ENCODE measurements at regions not wholly inside any gene's neighbourhood (a gene's known extent, or its start where the extent isn't known, plus 50 kb on each side); places are given as distances from the start of the nearest gene placed in this dataset.

DNA sequence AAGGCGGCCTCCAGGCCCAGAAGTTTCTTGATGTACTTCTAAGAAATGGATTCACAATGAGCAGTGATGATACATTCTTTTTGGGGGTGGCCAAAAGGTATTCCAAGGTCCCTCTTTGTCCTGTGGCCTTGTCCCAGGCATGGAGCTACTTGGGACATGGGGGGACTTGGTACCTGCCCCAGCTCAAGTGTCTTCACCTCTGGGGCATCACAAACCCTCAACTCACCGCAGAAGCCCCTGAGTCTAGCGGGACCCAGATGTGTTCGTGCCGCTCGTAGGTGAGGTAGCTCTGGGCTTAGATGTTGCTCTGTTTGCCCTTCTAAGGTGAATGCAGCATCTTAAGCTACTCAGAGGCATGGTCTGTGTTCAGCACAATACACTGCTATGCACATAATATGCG lies 338.0 kb upstream of the IRX4 start (continued):
- TF ChIP-seq, protein P1, sequence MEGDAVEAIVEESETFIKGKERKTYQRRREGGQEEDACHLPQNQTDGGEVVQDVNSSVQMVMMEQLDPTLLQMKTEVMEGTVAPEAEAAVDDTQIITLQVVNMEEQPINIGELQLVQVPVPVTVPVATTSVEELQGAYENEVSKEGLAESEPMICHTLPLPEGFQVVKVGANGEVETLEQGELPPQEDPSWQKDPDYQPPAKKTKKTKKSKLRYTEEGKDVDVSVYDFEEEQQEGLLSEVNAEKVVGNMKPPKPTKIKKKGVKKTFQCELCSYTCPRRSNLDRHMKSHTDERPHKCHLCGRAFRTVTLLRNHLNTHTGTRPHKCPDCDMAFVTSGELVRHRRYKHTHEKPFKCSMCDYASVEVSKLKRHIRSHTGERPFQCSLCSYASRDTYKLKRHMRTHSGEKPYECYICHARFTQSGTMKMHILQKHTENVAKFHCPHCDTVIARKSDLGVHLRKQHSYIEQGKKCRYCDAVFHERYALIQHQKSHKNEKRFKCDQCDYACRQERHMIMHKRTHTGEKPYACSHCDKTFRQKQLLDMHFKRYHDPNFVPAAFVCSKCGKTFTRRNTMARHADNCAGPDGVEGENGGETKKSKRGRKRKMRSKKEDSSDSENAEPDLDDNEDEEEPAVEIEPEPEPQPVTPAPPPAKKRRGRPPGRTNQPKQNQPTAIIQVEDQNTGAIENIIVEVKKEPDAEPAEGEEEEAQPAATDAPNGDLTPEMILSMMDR (conservative IDR thresholded peaks at IDR 0.05; ENCODE audit: low read depth in 2 of 2): no peak
- TF ChIP-seq POLR2AphosphoS5 (IDR thresholded peaks at IDR 0.05; ENCODE audit: low read depth) (no peak), ZNF114 (CRISPR knock-in tag; IDR thresholded peaks at IDR 0.05) (no peak)

DNA sequence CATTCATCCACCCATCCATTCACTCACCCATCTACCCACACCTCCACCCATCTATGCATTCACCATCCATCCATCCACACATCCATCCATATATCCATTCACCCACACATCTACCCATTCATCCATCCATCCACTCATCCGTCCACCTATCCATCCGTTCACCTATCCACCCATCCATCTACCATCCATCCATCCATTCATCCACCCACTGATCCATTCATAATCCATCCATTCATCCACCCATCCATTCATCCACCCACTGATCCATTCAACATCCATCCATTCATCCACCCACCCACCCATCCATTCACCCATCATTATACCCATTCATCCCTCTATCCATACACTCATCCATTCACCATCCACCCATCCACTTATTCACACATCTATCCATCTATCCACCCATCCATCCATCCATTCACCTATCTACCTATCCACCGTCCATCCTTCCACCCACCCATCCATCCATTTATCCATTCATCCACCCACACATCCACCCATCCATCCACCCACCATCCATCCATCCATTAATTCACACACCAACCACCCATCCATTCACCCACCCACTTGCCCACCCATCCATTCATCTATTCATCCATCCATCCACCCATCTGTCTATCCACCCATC lies 336.5 kb upstream of the IRX4 start:
- Histone ChIP-seq H4K20me1 (replicated peaks; ENCODE audit: insufficient read depth) (no peaks in the 10 kb centered on the region), H3F3A (replicated peaks; ENCODE audit: low read depth) (no peaks in the 10 kb centered on the region), H3K79me2 (replicated peaks; ENCODE audit: insufficient read depth) (no peaks in the 10 kb centered on the region), H3K36me3 (ENCODE audit: insufficient read depth) (no peaks in the 10 kb centered on the region), H3K27me3 (ENCODE audit: insufficient read depth) (no peaks in the 10 kb centered on the region), H3K4me2 (no peak overlapping the region), H2AFZ (no peak overlapping the region), H3K4me1 (ENCODE audit: insufficient read depth) (no peaks in the 10 kb centered on the region), H3K27ac (ENCODE audit: low read depth) (no peak overlapping the region), H3K4me3 (no peak overlapping the region), H3K9me2 (ENCODE audit: insufficient read depth) (no peaks in the 10 kb centered on the region; the same call in 1 of the 2 replicates)
- DNase-seq (ENCODE audit: low spot score) (no peak), ATAC-seq (no peak)
- Mint-ChIP-seq H3K9me3 (peaks cover 2% of the 10 kb centered on the region; the same call in 2 of the 3 replicates), H3K36me3 (ENCODE audit: low read depth) (no peaks in the 10 kb centered on the region), H3K27me3 (ENCODE audit: insufficient read depth, low read depth, poor library complexity) (peaks cover 6% of the 10 kb centered on the region), H3K4me1 (no peaks in the 10 kb centered on the region), H3K4me3 (no peak overlapping the region), H3K27ac (no peak overlapping the region)
- TF ChIP-seq, protein P2, sequence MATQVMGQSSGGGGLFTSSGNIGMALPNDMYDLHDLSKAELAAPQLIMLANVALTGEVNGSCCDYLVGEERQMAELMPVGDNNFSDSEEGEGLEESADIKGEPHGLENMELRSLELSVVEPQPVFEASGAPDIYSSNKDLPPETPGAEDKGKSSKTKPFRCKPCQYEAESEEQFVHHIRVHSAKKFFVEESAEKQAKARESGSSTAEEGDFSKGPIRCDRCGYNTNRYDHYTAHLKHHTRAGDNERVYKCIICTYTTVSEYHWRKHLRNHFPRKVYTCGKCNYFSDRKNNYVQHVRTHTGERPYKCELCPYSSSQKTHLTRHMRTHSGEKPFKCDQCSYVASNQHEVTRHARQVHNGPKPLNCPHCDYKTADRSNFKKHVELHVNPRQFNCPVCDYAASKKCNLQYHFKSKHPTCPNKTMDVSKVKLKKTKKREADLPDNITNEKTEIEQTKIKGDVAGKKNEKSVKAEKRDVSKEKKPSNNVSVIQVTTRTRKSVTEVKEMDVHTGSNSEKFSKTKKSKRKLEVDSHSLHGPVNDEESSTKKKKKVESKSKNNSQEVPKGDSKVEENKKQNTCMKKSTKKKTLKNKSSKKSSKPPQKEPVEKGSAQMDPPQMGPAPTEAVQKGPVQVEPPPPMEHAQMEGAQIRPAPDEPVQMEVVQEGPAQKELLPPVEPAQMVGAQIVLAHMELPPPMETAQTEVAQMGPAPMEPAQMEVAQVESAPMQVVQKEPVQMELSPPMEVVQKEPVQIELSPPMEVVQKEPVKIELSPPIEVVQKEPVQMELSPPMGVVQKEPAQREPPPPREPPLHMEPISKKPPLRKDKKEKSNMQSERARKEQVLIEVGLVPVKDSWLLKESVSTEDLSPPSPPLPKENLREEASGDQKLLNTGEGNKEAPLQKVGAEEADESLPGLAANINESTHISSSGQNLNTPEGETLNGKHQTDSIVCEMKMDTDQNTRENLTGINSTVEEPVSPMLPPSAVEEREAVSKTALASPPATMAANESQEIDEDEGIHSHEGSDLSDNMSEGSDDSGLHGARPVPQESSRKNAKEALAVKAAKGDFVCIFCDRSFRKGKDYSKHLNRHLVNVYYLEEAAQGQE (IDR thresholded peaks at IDR 0.05; ENCODE audit: unreplicated experiment): no peak
- no peak for TF ChIP-seq ZNF114 (CRISPR knock-in tag; IDR thresholded peaks at IDR 0.05)
- TF ChIP-seq JUNB (IDR thresholded peaks at IDR 0.05; ENCODE audit: unreplicated experiment): no peak
- TF ChIP-seq EZH2 (IDR thresholded peaks at IDR 0.05; ENCODE audit: low read depth, unreplicated experiment): no peak
- no peak for TF ChIP-seq POLR2AphosphoS5 (IDR thresholded peaks at IDR 0.05; ENCODE audit: low read depth)
- no peak for TF ChIP-seq EZH2phosphoT487 (IDR thresholded peaks at IDR 0.05; ENCODE audit: unreplicated experiment)
- TF ChIP-seq STAT1 (IDR thresholded peaks at IDR 0.05; ENCODE audit: unreplicated experiment): no peak
- TF ChIP-seq ZNF331 (CRISPR knock-in tag; IDR thresholded peaks at IDR 0.05; ENCODE audit: low read depth): no peak
- TF ChIP-seq, protein P3, sequence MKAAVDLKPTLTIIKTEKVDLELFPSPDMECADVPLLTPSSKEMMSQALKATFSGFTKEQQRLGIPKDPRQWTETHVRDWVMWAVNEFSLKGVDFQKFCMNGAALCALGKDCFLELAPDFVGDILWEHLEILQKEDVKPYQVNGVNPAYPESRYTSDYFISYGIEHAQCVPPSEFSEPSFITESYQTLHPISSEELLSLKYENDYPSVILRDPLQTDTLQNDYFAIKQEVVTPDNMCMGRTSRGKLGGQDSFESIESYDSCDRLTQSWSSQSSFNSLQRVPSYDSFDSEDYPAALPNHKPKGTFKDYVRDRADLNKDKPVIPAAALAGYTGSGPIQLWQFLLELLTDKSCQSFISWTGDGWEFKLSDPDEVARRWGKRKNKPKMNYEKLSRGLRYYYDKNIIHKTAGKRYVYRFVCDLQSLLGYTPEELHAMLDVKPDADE (IDR thresholded peaks at IDR 0.05): no peak
- TF ChIP-seq NANOG (IDR thresholded peaks at IDR 0.05; ENCODE audit: borderline replicate concordance): no peak
- TF ChIP-seq, protein P4, sequence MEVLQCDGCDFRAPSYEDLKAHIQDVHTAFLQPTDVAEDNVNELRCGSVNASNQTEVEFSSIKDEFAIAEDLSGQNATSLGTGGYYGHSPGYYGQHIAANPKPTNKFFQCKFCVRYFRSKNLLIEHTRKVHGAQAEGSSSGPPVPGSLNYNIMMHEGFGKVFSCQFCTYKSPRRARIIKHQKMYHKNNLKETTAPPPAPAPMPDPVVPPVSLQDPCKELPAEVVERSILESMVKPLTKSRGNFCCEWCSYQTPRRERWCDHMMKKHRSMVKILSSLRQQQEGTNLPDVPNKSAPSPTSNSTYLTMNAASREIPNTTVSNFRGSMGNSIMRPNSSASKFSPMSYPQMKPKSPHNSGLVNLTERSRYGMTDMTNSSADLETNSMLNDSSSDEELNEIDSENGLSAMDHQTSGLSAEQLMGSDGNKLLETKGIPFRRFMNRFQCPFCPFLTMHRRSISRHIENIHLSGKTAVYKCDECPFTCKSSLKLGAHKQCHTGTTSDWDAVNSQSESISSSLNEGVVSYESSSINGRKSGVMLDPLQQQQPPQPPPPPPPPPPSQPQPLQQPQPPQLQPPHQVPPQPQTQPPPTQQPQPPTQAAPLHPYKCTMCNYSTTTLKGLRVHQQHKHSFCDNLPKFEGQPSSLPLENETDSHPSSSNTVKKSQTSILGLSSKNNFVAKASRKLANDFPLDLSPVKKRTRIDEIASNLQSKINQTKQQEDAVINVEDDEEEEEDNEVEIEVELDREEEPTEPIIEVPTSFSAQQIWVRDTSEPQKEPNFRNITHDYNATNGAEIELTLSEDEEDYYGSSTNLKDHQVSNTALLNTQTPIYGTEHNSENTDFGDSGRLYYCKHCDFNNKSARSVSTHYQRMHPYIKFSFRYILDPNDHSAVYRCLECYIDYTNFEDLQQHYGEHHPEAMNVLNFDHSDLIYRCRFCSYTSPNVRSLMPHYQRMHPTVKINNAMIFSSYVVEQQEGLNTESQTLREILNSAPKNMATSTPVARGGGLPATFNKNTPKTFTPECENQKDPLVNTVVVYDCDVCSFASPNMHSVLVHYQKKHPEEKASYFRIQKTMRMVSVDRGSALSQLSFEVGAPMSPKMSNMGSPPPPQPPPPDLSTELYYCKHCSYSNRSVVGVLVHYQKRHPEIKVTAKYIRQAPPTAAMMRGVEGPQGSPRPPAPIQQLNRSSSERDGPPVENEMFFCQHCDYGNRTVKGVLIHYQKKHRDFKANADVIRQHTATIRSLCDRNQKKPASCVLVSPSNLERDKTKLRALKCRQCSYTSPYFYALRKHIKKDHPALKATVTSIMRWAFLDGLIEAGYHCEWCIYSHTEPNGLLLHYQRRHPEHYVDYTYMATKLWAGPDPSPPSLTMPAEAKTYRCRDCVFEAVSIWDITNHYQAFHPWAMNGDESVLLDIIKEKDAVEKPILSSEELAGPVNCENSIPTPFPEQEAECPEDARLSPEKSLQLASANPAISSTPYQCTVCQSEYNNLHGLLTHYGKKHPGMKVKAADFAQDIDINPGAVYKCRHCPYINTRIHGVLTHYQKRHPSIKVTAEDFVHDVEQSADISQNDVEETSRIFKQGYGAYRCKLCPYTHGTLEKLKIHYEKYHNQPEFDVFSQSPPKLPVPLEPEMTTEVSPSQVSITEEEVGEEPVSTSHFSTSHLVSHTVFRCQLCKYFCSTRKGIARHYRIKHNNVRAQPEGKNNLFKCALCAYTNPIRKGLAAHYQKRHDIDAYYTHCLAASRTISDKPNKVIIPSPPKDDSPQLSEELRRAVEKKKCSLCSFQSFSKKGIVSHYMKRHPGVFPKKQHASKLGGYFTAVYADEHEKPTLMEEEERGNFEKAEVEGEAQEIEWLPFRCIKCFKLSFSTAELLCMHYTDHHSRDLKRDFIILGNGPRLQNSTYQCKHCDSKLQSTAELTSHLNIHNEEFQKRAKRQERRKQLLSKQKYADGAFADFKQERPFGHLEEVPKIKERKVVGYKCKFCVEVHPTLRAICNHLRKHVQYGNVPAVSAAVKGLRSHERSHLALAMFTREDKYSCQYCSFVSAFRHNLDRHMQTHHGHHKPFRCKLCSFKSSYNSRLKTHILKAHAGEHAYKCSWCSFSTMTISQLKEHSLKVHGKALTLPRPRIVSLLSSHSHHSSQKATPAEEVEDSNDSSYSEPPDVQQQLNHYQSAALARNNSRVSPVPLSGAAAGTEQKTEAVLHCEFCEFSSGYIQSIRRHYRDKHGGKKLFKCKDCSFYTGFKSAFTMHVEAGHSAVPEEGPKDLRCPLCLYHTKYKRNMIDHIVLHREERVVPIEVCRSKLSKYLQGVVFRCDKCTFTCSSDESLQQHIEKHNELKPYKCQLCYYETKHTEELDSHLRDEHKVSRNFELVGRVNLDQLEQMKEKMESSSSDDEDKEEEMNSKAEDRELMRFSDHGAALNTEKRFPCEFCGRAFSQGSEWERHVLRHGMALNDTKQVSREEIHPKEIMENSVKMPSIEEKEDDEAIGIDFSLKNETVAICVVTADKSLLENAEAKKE (CRISPR knock-in tag; IDR thresholded peaks at IDR 0.05): no peak
- no peak for TF ChIP-seq CREB1 (CRISPR knock-in tag; IDR thresholded peaks at IDR 0.05; ENCODE audit: low read depth)

All from GM23338 (cell line).